ENCODE measurements at regions not wholly inside any gene's neighbourhood (a gene's known extent, or its start where the extent isn't known, plus 50 kb on each side); places are given as distances from the start of the nearest gene placed in this dataset.

GRCh38 chr12:87597114-87597513 lies 432.1 kb downstream of the C12orf50 start:
- H2AK5ac ChIP-seq (ENCODE audit: insufficient read length, low read length) = no peak overlapping the region
- no peak overlapping the region for H2BK5ac ChIP-seq (ENCODE audit: insufficient read length, low read length)
- H3K4me2 ChIP-seq (ENCODE audit: insufficient read depth, insufficient read length, low read length) = no peak overlapping the region
- no peak overlapping the region for H2BK15ac ChIP-seq (ENCODE audit: low read depth, low read length)
- no CpG with 5 or more reads among the region's 3 CpGs for WGBS (ENCODE audit: extremely low coverage, insufficient read length, low lambda C conversion rate)
- no peak overlapping the region for H3K27ac Mint-ChIP-seq
- no peaks in the 10 kb centered on the region for H3K23me2 ChIP-seq (ENCODE audit: insufficient read length, low read depth, low read length, poor library complexity, severe bottlenecking)
- no peak overlapping the region for H3K56ac ChIP-seq (ENCODE audit: insufficient read length, low read depth, low read length)
- H3K18ac ChIP-seq (ENCODE audit: insufficient read length, low read depth, low read length) = no peak overlapping the region
- no peak overlapping the region for H4K8ac ChIP-seq (replicated peaks; ENCODE audit: insufficient read length, low read depth, low read length)
- H3K14ac ChIP-seq (ENCODE audit: insufficient read depth, low read length) = no peak overlapping the region
- H3K9me3 ChIP-seq (ENCODE audit: control insufficient read depth, low read depth, low read length) = no peaks in the 10 kb centered on the region
- no peak overlapping the region for H4K91ac ChIP-seq (ENCODE audit: insufficient read length, low read depth, low read length)
- TF ChIP-seq CTCF (conservative IDR thresholded peaks at IDR 0.05) = no peak
- H3T11ph ChIP-seq (ENCODE audit: low read length) = no peak overlapping the region
- H2BK20ac ChIP-seq (ENCODE audit: low read depth, low read length, poor library complexity, severe bottlenecking) = no peak overlapping the region
- H3K4me1 Mint-ChIP-seq = no peaks in the 10 kb centered on the region
- no peaks in the 10 kb centered on the region for H3K4me1 ChIP-seq (ENCODE audit: insufficient read depth, low read length)
- no peaks in the 10 kb centered on the region for H4K20me1 ChIP-seq (ENCODE audit: control insufficient read depth, insufficient read depth, insufficient read length)
- H3K27me3 ChIP-seq (ENCODE audit: insufficient read depth, low read length) = no peaks in the 10 kb centered on the region
- H3K9ac ChIP-seq (ENCODE audit: extremely low read depth, insufficient read length, low read length) = no peak overlapping the region
- DNase-seq = no peak
- H3K4ac ChIP-seq (ENCODE audit: low read depth, low read length) = no peak overlapping the region
- no peak overlapping the region for H3K27ac ChIP-seq (ENCODE audit: insufficient read length, low read depth, low read length)
- no peak overlapping the region for H4K5ac ChIP-seq (ENCODE audit: insufficient read length, low read depth, low read length)
- H3K79me2 ChIP-seq (ENCODE audit: insufficient read depth, low read length) = no peaks in the 10 kb centered on the region
- no peaks in the 10 kb centered on the region for H3K9me3 Mint-ChIP-seq
- no peak overlapping the region for H3K23ac ChIP-seq (ENCODE audit: insufficient read length, low read depth, low read length)
- no peaks in the 10 kb centered on the region for H3K79me1 ChIP-seq (ENCODE audit: insufficient read depth, low read depth, low read length, poor library complexity, severe bottlenecking)
- no peak overlapping the region for H2BK120ac ChIP-seq (ENCODE audit: low read depth, low read length, poor library complexity, severe bottlenecking)
- H3K36me3 Mint-ChIP-seq (ENCODE audit: insufficient read depth in 1 of 3, low read depth in 3 of 3) = no peaks in the 10 kb centered on the region
- H3K4me3 Mint-ChIP-seq = no peak overlapping the region
- no peaks in the 10 kb centered on the region for H3K27me3 Mint-ChIP-seq (ENCODE audit: low read depth)
- no peak overlapping the region for H2AFZ ChIP-seq (ENCODE audit: low read length)
- no peak overlapping the region for H2BK12ac ChIP-seq (ENCODE audit: insufficient read length, low read depth, low read length)
